Omental fat pad (tissue), 3 donors: ENCODE measurements at regions not wholly inside any gene's neighbourhood (a gene's known extent, or its start where the extent isn't known, plus 50 kb on each side); places are given as distances from the start of the nearest gene placed in this dataset.

Source experiments
- ATAC-seq: fragments of 150-250 bp; one replicate; pipeline ENCODE4 v1.9.1; 2016; ENCODE audit warnings: mild to moderate bottlenecking, moderate library complexity; ENCODE audit not compliant: low FRiP score
- DNase-seq: peaks from one replicate; pipeline ENCODE4 v3.0.0-alpha.2; 2019; ENCODE audit warnings: low spot score
- CTCF ChIP-seq, 3 donors: fragments of 450-650 bp; IDR thresholded peaks; one replicate each; pipeline ENCODE4 v1.5.1; 2016 to 2017; ENCODE audit warnings: antibody characterized with exemption in 3 of 3, mild to moderate bottlenecking in 3 of 3, moderate library complexity in 2 of 3

DNA sequence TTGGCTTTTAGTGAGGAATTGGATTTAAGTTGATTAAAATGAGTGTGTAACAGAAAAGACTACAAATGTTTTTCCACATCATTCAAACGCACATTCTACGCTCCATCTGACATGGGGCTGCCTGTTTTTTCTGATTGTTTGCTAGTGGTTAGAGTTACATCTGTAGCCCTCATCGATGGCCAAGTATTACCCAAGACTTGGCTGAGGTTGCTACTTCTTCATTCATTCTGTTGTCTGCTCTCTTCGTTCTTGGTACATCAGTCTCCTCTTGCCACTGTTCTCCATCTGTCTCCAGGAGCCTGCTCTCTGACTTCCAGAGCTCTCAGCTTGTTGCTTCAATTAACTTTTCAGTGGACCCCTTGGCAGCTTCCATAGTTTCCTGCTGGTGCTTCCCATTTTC is 1844.6 kb upstream of the TENM3 start:
- TF ChIP-seq CTCF (IDR thresholded peaks at IDR 0.05) = no peak
- DNase-seq (no peak), ATAC-seq (no peak)

- TF ChIP-seq CTCF (IDR thresholded peaks at IDR 0.05) = no peak
- no peak for ATAC-seq
- DNase-seq = no peak
These were observed 1835.8 kb upstream of the TENM3 start for GRCh38 chr4:180407275-180407885.

GRCh38 chr4:180418819-180419531 is 1824.2 kb upstream of the TENM3 start:
- ATAC-seq (no peak), DNase-seq (no peak)
- TF ChIP-seq CTCF (IDR thresholded peaks at IDR 0.05) = no peak

DNA sequence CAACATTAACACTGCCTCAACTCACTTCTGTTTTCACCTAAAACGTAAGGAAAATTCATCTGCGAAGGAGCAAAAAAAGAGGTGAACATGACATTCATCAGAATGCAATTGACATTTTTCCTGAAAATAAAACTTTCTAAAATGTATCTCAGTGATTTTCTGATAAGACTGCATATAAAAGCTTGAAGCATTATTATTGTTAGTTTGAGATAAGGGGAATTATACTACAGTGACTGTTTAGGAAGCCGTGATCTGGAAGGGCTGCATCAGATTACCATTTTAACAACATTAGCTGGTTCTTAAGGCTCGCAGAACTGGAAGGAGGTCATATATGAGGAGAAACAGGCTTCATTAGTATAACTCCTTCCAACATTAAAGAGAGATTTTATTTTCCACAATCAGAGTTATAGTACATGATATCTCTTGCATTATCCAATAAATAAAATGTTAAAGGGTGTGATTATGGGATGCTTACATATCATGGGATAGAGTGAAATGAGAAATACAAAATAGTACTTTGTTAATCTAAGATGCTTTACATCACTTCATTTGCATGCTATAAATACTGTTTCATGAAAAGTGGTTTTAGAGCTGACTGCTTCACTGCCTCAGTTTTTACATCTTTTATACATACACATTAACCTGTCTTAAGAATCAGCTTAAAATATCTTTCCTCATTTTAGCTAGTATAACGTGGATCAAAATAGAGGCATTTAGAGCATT is 1820.1 kb upstream of the TENM3 start:
- ATAC-seq (no peak), DNase-seq (no peak)
- no peak for TF ChIP-seq CTCF (IDR thresholded peaks at IDR 0.05)

DNA sequence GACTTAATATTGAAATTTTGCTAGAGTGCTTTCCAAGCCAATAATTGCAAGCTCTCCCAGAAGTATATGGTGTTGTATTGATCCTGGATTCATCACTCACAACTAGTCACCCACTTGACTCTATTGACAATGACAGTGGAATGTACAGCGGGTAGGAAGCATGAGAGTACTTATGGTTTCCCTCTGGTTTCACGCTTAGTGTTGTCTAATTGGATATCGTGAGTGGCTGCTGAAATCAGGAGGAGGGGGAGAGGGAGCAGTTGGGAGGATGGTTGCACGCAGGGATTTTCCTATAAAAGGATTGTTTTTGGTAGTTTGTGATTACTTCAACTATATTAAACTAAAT is 1819.5 kb upstream of the TENM3 start:
- TF ChIP-seq CTCF (IDR thresholded peaks at IDR 0.05) = no peak
- ATAC-seq = no peak
- no peak for DNase-seq

GRCh38 chr4:180426938-180427337 is 1816.3 kb upstream of the TENM3 start:
- TF ChIP-seq CTCF (IDR thresholded peaks at IDR 0.05) = no peak
- ATAC-seq (no peak), DNase-seq (no peak)
